CD14-positive monocyte (primary cell): ENCODE measurements at regions not wholly inside any gene's neighbourhood (a gene's known extent, or its start where the extent isn't known, plus 50 kb on each side); places are given as distances from the start of the nearest gene placed in this dataset.

Experiments
- DNase-seq, 3 donors: peaks; one replicate each; pipeline ENCODE4 v3.0.0-alpha.2; 2011 to 2022
- H2AFZ ChIP-seq: 2 replicates; pipeline ENCODE4 v1.6.0; 2012; ENCODE audit warnings: mild to moderate bottlenecking, low read depth, low read length, inconsistent platforms; ENCODE audit not compliant: insufficient read depth, poor library complexity, severe bottlenecking
- H3K27ac ChIP-seq, 2 donors: 1 replicate in 1 of 2; 2 replicates in 1 of 2; pipeline ENCODE4 v1.5.1; 2012 to 2013; ENCODE audit warnings: low read length in 2 of 2, control low read depth in 1 of 2, inconsistent platforms in 1 of 2, low read depth in 1 of 2, mild to moderate bottlenecking in 1 of 2
- H3K27me3 ChIP-seq, 2 donors: one replicate each; pipeline versions ENCODE4 v1.6.0 to v1.6.1; 2011 to 2013; ENCODE audit warnings: low read length in 2 of 2; ENCODE audit not compliant: control insufficient read depth in 2 of 2, insufficient read depth in 2 of 2
- H3K36me3 ChIP-seq, 2 donors: replicated peaks in 1 of 2; 1 replicate in 1 of 2; 2 replicates in 1 of 2; pipeline versions ENCODE4 v1.5.1 to v1.6.1; 2012 to 2013; ENCODE audit warnings: low read length in 2 of 2, control low read depth in 1 of 2, inconsistent platforms in 1 of 2, mild to moderate bottlenecking in 1 of 2; ENCODE audit not compliant: insufficient read depth in 2 of 2, control insufficient read depth in 1 of 2
- H3K4me1 ChIP-seq, 2 donors: 1 replicate in 1 of 2; 2 replicates in 1 of 2; pipeline versions ENCODE4 v1.5.1 to v1.6.1; 2012 to 2013; ENCODE audit warnings: low read length in 2 of 2, control low read depth in 1 of 2, inconsistent platforms in 1 of 2, mild to moderate bottlenecking in 1 of 2, moderate library complexity in 1 of 2; ENCODE audit not compliant: insufficient read depth in 2 of 2, control insufficient read depth in 1 of 2
- H3K4me2 ChIP-seq: replicated peaks from 2 replicates; pipeline ENCODE3; 2012; ENCODE audit warnings: low read length, moderate library complexity, mild to moderate bottlenecking; ENCODE audit not compliant: poor library complexity, severe bottlenecking; ENCODE audit errors: extremely low read depth
- H3K4me3 ChIP-seq, 3 experiments: fragments of 200-600 bp in 1 of 3; sonication (generic) in 1 of 3; replicated peaks in 1 of 3; 1 replicate in 2 of 3; 2 replicates in 1 of 3; pipeline ENCODE4 v1.5.1; 2011 to 2013; ENCODE audit warnings: low read length in 3 of 3, mild to moderate bottlenecking in 3 of 3, control low read depth in 2 of 3, low read depth in 2 of 3, inconsistent platforms in 1 of 3, moderate library complexity in 1 of 3
- H3K79me2 ChIP-seq: 2 replicates; pipeline ENCODE4 v1.6.0; 2012; ENCODE audit warnings: mild to moderate bottlenecking, control low read depth, inconsistent platforms, low read length, moderate library complexity; ENCODE audit not compliant: insufficient read depth
- H3K9ac ChIP-seq: 2 replicates; pipeline ENCODE4 v1.6.0; 2017; ENCODE audit warnings: low read length, mild to moderate bottlenecking; ENCODE audit not compliant: insufficient read depth, poor library complexity, severe bottlenecking
- H3K9me3 ChIP-seq, 2 donors: replicated peaks in 1 of 2; 1 replicate in 1 of 2; 2 replicates in 1 of 2; pipeline versions ENCODE4 v1.5.1 to v1.6.1; 2012 to 2013; ENCODE audit warnings: low read length in 2 of 2, control low read depth in 1 of 2; ENCODE audit not compliant: control insufficient read depth in 1 of 2, insufficient read depth in 1 of 2
- H4K20me1 ChIP-seq: 2 replicates; pipeline ENCODE4 v1.6.0; 2012; ENCODE audit warnings: mild to moderate bottlenecking, low read length, control low read depth, moderate library complexity; ENCODE audit not compliant: insufficient read depth
- H3K27ac Mint-ChIP-seq, 7 donors: one replicate each; pipeline ENCODE4 v1.8.0; 2020; ENCODE audit warnings: mild to moderate bottlenecking in 7 of 7, mixed read lengths in 7 of 7, moderate library complexity in 6 of 7, inconsistent platforms in 2 of 7
- H3K27me3 Mint-ChIP-seq, 3 donors: one replicate each; pipeline ENCODE4 v1.8.0; 2021 to 2022; ENCODE audit warnings: low read depth in 3 of 3, mild to moderate bottlenecking in 3 of 3, mixed read lengths in 3 of 3, moderate library complexity in 3 of 3, inconsistent platforms in 1 of 3
- H3K36me3 Mint-ChIP-seq, 2 donors: one replicate each; pipeline ENCODE4 v1.8.0; 2020; ENCODE audit warnings: mixed read lengths in 2 of 2, inconsistent platforms in 1 of 2, mild to moderate bottlenecking in 1 of 2
- H3K4me1 Mint-ChIP-seq: one replicate; pipeline ENCODE4 v1.8.0; 2020; ENCODE audit warnings: mild to moderate bottlenecking, mixed read lengths
- H3K4me3 Mint-ChIP-seq, 2 donors: one replicate each; pipeline ENCODE4 v1.8.0; 2020; ENCODE audit warnings: mild to moderate bottlenecking in 2 of 2, mixed read lengths in 2 of 2, moderate library complexity in 1 of 2
- H3K9me3 Mint-ChIP-seq, 7 donors: one replicate each; pipeline ENCODE4 v1.8.0; 2020 to 2022; ENCODE audit warnings: mixed read lengths in 7 of 7, mild to moderate bottlenecking in 6 of 7, moderate library complexity in 6 of 7, inconsistent platforms in 2 of 7
- WGBS: methylation state at CpG from one replicate; pipeline ENCODE4 v1.1.5; 2013; ENCODE audit warnings: missing lambda C conversion rate; ENCODE audit not compliant: insufficient coverage; 5-methylcytosine and 5-hydroxymethylcytosine counted together
- intact Hi-C, 2 donors: fragments of 100-400 bp; cut with micrococcal nuclease; formaldehyde crosslinking; loops; one replicate each; pipeline versions ENCODE4 v1.15.0 to v1.15.1; 2023
- TF ChIP-seq, protein P1 (sequence below): fragments of 200-600 bp; IDR thresholded peaks from one replicate; pipeline ENCODE4 v1.8.0; 2022; ENCODE audit warnings: antibody characterized with exemption, mild to moderate bottlenecking

DNA sequence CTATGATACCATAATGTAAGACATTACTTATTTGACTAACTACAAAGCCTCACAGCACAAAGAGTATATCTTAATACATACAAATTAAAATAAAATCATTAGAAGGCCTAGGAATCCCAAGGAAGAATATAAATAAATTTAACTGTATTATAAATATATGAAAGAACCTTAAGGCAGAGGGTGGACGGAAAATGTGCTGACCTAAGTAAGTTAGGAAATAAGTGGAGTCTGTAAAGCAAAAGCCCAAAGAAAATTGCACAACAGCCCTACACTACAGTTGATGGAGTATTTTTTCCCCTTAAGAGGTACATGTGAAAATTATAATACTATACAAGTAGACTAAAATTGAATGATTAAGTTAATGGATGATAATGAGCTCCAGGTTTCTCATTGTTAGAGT, 710.1 kb downstream of the NR4A2 start:
- Mint-ChIP-seq H3K36me3 (no peaks in the 10 kb centered on the region), H3K4me3 (no peak overlapping the region), H3K27ac (no peak overlapping the region), H3K9me3 (peaks cover 0 to 7% (median 2%) of the 10 kb centered on the region in 7 donors), H3K4me1 (no peaks in the 10 kb centered on the region), H3K27me3 (peaks cover 0 to 2% (median 0%) of the 10 kb centered on the region in 3 donors)
- no peaks in the 10 kb centered on the region for H3K36me3 ChIP-seq
- no peak overlapping the region for H3K9ac ChIP-seq
- H3K4me2 ChIP-seq, result no peak overlapping the region
- TF ChIP-seq, protein P1, sequence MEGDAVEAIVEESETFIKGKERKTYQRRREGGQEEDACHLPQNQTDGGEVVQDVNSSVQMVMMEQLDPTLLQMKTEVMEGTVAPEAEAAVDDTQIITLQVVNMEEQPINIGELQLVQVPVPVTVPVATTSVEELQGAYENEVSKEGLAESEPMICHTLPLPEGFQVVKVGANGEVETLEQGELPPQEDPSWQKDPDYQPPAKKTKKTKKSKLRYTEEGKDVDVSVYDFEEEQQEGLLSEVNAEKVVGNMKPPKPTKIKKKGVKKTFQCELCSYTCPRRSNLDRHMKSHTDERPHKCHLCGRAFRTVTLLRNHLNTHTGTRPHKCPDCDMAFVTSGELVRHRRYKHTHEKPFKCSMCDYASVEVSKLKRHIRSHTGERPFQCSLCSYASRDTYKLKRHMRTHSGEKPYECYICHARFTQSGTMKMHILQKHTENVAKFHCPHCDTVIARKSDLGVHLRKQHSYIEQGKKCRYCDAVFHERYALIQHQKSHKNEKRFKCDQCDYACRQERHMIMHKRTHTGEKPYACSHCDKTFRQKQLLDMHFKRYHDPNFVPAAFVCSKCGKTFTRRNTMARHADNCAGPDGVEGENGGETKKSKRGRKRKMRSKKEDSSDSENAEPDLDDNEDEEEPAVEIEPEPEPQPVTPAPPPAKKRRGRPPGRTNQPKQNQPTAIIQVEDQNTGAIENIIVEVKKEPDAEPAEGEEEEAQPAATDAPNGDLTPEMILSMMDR, result no peak
- intact Hi-C loops, result no loop called here
- no peak overlapping the region for H2AFZ ChIP-seq
- no peaks in the 10 kb centered on the region for H3K27me3 ChIP-seq
- H3K4me1 ChIP-seq, result no peaks in the 10 kb centered on the region
- H3K79me2 ChIP-seq, result no peaks in the 10 kb centered on the region
- no peaks in the 10 kb centered on the region for H3K9me3 ChIP-seq
- no CpG with 5 or more reads among the region's 1 CpG for WGBS
- no peaks in the 10 kb centered on the region for H4K20me1 ChIP-seq
- no peak overlapping the region for H3K27ac ChIP-seq
- no peak for DNase-seq
- H3K4me3 ChIP-seq, result no peak overlapping the region

DNA sequence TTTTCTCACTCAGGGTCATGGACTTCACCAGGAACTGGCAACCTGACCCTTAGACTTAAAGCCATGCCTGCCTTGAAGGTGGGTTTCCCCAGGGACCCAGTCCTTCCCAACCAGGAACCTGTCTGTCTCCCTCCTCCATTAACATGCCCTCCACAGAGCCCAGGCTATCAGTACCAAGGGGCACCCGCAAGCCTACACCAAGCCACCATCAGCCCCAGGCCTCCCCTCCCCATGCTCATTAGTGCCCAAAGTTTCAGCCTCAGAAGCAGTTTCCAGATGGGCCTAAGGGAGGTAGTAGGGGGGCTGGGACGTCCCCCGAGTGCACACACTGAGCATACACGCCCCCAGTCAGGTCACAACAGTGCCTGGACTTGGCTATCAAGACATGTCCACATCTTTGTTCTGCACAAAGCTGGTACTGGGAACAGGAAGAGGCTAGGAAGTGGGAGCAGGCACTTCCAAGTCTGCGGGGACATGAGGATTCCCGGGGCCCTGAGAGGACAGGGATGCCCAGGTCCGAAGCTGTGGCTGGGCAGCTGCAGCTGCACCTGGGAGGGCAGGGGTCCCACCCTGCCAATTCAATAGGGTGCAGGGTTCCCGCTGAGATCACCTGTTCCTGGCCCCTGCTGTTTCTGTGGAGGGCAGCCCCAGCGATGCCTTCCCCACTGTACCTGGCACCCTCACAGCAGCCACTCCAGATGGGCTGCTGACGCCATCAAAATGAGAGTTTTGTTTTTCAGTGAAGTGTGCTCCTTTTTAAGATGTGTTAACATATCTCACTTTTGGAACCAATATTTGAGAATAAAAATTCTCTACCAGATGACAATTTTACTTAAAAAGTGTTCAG, 731.4 kb downstream of the NR4A2 start:
- peak overlapping the region in 1 of 2 donors; percentile 24 for H3K4me3 Mint-ChIP-seq
- H3K27me3 Mint-ChIP-seq, result no peaks in the 10 kb centered on the region
- H3K27ac ChIP-seq, result no peak overlapping the region
- peaks cover 5 to 29% (median 12%) of the 10 kb centered on the region in 7 donors for H3K9me3 Mint-ChIP-seq
- H3K79me2 ChIP-seq, result no peaks in the 10 kb centered on the region
- DNase-seq, result no peak
- H3K4me2 ChIP-seq, result no peak overlapping the region
- H3K4me3 ChIP-seq, result no peak overlapping the region
- no peaks in the 10 kb centered on the region for H3K4me1 Mint-ChIP-seq
- H3K9me3 ChIP-seq, result peaks cover 16 to 27% of the 10 kb centered on the region in 2 donors
- no peak overlapping the region for H2AFZ ChIP-seq
- H3K27ac Mint-ChIP-seq, result peak overlapping the region in 1 of 7 donors; percentile 49
- no peak overlapping the region for H3K9ac ChIP-seq
- H3K27me3 ChIP-seq, result no peaks in the 10 kb centered on the region
- no peaks in the 10 kb centered on the region for H3K36me3 ChIP-seq
- H3K36me3 Mint-ChIP-seq, result no peaks in the 10 kb centered on the region
- no peaks in the 10 kb centered on the region for H3K4me1 ChIP-seq
- TF ChIP-seq, protein P1, result no peak
- H4K20me1 ChIP-seq, result no peaks in the 10 kb centered on the region
- 94% methylated on average over 5 of the region's 10 CpGs for WGBS
- intact Hi-C loops, result no loop called here
